EH (cell line): ENCODE measurements at regions not wholly inside any gene's neighbourhood (a gene's known extent, or its start where the extent isn't known, plus 50 kb on each side); places are given as distances from the start of the nearest gene placed in this dataset.
A peak's percentile ranks its signal among the peaks of the same experiment; 100 is the strongest.

ENCODE experiments used
- DNase-seq: peaks from one replicate; pipeline ENCODE4 v3.0.0-alpha.2; 2015; ENCODE audit warnings: low read depth

GRCh38 chr5:61653807-61654580 lies 321.9 kb downstream of the ZSWIM6 start:
- no peak for DNase-seq

GRCh38 chr5:61654876-61655275 lies 322.8 kb downstream of the ZSWIM6 start:
- DNase-seq: no peak

DNA sequence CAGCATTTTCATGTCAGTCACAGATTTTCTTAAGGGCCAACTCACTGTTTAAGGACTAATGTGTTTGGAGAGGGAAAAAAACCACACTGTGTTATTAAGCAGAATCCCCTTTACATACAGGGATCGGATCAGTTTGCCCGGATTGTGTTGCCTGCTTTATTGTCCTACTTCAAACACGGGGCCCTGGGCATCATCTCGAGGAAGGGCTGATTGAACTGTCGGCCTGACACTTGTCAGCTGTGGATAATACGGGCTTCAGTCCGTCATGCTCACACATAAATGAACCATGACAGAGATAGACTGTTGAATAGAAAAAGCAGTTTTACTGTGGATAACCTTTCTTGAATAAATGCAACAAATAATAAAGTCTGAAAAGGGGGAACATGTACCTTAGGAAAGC lies 325.0 kb downstream of the ZSWIM6 start:
- no peak for DNase-seq

DNA sequence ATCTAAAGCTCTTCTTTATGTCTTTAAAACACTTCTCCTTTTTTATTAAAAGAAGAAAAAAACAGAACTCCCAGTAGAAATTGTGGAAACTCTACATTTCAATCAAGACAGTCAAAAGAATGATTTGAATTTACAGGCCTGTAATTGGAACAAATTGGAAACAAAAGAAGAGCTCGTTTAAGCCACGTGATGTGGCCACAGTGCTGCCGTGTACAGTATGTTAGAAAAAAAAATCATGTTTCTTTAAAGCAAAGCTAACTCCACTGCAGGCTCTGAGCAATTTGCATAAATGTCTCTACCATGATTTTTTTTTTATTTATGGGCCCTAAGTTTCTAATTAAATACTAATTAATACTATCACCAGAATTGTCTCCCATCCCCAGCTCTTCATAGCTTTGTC lies 325.6 kb downstream of the ZSWIM6 start:
- no peak for DNase-seq

DNA sequence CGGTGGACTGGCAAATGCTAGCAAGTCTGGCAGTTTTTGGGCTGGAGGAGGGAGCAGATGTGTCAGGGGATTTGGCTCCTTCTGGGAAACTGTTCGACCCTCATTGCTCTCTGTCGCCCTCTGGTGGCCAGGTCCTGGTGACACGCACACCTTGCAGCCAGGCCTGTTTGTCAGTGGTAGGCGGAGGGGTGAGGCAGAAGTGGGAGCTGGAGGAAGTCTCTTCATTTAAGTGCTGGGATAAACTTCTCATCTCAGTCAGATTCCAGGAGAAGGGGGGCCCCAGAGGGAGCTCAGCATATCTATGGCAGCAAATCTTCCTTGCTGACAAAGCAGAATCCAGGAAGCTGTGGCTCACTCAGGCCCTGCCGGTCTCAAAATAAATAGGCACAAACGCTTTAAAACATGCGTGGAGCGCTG lies 326.5 kb downstream of the ZSWIM6 start:
- peak; percentile 73 for DNase-seq

- no peak for DNase-seq
Measured at GRCh38 chr5:61659221-61659696, 327.2 kb downstream of the ZSWIM6 start.

DNA sequence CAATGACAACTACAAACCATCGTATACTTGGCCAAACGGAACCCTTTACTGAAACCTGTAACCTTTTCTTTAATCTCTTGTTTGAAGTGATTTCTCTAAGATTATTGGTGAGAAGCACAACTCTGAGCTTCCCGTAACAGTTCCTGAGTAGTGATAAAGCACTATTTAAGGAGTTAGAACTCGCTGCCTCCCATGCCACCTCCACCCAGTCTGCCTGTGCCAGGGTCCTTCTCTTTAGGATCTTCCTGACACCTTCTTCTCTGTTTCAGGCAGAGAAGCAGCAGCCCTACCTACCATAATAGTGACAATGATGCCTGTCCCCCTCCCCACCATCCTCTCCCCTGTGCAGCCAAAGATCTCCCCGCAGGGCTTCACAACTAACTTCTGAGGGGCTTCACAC lies 330.6 kb downstream of the ZSWIM6 start:
- DNase-seq: no peak

DNA sequence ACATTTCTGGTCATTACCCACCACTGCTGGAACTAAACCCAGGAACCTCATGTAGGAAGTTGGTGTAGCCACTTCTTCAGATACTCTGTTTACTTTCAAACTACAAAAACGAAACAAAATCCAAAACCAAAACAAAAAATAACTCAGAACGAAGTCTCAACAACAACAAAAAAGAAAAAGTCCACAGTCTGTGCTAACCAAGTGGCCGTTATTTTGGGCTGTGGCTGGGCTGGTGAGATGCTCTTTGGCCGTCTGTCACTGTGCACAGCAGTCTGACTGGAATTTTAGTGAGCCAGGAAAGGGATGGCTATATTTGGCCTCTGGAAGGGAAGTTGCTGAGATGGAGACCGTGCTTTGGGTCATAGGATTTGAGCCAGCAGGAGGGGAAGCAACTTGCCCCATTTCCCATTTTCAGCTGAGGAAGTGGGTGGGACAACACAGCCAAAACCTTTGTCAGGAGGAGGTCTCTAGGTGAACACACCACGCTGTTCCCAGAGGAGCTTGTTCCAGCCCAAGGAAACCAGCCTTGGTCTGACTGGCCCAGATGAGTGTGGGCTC lies 334.1 kb downstream of the ZSWIM6 start:
- no peak for DNase-seq

DNA sequence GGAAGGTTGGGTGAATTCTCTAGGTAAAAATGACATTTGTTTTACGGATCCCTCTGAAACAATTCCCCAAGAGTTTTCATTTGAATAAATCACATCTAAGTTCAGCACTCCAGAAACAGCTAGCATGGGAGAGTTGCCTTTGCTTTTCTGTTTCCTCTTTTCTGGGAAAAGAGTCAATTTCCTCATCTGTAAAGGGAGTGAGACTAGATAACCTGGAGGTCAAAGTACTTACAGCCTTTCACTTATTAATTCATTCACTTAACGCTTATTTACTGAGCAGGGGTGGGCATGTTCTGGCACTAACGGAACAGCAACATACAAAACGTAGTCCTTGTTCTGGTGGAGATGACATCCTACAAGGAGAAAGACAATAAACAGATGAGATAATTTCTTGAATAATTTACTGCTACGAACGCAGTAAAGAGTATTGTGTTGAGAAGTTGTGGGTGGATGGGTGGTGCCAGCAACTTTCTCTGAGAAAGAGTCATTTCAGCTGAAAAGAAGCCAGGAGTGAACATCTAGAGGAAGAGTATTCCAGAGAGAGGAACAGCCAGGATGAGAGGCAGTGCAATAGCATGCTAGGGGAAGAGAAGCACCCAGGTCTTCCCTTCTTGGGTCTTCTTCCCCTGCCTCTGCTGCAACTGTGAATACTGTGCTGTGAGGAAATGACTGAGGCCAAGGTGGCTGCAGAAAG lies 335.6 kb downstream of the ZSWIM6 start:
- no peak for DNase-seq

DNA sequence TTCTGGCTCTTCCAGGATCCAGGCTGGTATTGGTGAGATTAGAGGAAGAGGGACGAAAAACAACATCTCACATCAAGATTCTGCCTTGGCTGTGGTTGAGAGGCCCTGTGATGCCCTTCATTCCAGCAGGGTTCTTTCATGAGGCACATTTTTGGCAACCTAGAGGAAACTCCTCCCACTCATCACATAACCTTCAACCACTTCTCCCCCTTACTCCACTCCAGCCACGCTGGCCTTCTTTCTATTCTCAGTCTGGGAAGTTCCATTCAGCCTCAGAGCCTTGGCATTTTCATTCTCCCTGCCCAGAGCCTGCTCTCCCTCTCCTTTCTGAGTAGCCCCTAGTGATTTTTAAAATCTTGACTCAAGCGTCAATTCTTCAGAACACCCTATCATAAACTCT lies 337.5 kb downstream of the ZSWIM6 start:
- peak; percentile 16 for DNase-seq

GRCh38 chr5:61670941-61671340 lies 338.9 kb downstream of the ZSWIM6 start:
- DNase-seq: no peak

DNA sequence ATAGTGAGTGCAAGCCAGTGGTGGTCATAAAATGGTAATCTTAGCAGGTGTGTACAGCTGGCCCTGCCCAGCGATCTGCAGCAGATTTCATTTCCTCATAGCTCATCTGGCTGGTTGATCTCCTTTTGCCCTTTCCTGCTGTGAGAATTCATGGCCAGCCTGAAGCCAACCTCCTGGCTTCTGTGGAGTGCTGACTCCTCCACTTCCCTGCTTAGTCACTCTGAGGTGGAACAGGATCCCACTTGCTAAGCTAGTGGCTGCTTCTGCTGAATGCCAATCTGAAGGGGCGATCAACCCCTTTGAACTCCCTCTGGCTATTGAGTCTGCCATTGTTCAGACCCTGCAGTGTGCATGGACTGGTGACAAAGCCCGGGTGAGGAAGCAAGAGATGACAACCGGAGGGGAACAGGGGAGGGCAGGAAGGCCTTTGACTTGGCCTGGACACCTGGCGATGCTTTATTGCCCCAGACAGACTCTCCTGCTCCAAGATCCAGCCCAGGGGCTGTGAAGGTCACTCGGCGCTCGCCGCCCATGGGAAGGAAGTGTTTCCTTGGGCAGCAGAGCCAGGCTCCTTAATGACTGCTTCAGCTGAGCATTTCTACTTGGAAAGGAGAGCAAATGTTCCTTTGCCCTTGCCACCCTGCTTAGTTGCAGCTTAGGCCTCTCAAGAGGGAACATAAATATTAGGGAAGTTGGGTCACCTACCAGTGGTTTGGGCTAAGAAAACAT lies 341.1 kb downstream of the ZSWIM6 start:
- DNase-seq: peak; percentile 18

DNA sequence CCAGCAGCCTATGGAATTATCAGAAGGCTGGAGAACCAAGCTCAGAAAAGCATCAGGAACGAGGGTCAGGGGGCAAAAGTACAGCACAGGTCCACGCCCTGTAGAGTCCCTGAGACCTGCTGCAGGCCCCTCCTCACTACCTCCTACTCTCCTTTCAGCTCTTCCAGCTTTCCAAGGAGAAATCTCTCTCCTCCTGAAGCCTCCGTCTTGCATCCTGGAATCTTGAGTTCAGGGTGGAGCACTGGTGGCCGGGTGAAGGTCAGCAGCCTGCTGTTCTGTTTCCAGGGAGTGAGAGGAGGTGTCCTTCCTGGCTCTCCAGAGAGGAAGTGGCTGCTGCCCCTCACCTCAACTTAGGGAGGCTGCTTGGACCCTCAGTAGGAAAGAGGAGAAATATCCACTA lies 342.3 kb downstream of the ZSWIM6 start:
- no peak for DNase-seq

- no peak for DNase-seq
Measured at GRCh38 chr5:61675015-61675692, 343.1 kb downstream of the ZSWIM6 start.

DNA sequence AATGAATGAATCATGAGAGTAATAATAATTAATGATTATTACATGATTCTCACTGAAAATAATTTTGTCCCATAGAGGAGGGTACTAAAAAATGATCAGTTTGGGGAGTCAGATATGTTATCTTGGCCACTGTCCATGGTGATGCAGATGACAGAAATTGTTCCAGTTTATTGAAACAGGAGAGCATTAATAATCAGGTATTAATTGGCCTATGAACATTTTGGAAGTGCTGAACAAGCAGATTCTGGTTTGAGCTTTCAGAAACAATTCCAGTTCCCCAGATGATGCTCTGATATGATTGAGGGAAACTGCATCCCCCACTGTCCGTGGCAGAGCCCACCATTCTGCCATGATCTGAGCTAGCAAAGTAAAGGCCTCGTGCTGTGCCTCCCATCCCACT lies 345.2 kb downstream of the ZSWIM6 start:
- no peak for DNase-seq

DNA sequence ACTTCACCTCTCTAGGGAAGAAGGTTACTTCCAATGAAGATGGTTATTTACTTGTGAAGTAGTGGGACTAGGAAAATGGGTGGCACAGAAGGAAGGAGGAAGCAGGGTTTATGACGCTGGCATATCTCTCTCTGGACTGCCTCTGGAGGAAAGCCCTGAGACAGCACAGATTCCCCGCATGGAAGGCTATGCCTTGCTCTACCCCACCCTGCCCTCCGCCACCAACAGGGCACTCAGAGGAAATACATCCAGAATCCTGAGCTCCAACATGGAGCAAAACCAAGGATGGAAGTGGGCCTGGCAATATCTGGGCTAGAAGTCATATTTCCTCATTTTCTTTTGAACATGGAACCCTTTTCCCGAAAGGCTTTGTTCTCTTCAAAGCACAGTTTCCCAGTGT lies 346.9 kb downstream of the ZSWIM6 start:
- no peak for DNase-seq

DNA sequence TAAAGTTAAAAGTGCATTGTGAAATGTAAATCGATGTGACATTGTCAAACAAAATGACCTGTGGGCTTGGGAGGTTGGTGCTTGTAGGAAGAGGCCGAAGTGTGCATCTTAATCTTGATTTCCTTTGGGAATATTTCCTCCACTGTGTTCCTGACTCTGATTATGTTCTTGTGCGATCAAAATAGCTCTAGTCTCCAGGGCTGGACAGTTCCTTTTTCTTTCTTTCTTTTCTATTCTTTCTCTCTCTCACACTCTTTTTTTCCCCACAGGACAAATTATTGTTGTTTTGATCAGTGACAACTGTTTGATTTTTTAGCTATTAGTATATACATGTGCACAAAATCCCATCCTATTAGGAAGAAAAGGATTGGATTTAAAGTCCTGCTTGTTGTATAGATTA lies 347.5 kb downstream of the ZSWIM6 start:
- no peak for DNase-seq

DNA sequence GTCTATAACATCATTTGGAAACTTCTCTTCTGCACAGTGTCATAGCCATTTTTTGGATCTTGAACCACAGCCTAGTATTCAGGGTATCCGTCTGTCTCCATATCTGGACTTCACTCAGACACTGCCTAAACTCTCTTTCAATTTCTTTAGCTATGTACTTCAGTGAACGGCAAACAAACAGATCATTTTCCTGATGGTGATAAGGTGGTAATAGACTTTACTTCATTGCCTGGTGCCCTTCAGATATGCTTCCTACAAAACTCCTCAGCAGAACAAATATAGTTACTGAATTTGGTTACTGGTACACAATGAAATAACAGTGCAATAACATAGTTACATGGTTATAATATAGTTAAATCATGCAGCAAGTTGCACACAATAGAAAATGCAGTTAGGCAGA lies 348.2 kb downstream of the ZSWIM6 start:
- no peak for DNase-seq

DNA sequence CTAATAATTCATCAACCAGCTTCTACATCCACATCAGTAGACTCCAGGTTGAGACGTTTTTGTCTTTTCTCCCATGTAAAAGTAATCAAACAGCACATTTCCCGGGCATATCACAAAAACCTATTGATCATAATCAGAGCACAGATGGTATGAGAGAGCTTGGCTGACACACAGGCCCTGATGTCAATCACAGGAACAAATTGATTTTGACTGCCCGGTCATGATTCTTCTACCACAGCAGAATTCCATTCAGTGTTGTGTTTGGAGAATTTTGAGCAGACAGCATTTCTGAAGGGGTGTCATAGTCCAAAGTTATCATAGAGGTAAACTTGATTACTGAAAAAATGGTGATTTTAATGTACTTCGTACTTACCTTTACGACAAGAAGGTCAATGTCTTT lies 351.1 kb downstream of the ZSWIM6 start:
- no peak for DNase-seq

DNA sequence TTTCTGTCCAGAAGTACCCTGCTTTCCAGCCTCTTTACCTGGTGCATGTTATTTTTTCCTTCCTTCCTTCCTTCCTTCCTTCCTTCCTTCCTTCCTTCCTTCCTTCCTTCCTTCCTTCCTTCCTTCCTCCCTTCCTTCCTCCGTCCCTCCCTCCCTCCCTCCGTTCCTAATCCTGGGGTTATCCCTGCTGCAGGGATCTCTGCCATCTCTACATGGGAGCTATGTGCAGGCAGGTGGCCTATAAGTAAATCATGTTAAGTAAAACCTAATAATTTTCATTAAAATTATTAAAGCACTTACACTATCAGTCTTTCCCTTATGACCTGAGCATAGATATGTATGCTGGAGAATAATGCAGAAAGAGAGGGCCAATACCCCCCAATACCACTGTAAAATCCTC lies 351.9 kb downstream of the ZSWIM6 start:
- DNase-seq: no peak

DNA sequence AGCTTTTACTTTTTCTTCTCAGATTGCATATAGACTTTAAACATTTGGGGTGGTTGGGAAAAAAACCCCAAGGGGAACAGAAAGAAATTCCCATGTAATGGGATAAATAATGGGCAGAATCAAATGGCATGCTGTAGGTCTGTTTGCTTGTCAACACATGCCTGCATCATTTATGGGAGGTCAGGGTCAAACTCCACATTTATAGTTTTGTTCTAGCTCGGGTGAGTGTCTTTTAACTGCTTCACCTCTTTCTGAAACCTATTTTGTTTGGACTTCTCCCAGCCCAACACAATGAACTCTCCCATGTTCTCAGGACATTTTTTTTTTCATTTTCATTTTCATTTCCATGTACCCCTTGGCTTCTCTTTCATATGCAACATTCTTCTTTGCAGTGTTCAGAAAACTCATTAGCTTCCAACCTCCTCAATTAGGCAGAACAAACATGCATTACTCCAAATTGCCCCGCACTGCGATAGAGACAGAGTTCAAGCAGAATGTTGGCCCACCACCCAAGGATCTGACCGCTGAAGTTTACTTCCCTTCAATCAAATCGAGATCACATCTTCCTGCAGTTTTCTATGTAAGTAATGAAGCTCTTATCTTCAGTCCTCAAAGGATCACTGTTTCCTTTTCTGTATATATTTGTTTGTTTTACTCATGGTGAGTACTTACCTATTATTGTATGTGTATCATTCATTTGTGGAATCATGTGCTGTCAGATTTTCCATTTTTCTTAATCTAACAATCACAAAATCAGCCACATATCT lies 354.6 kb downstream of the ZSWIM6 start:
- DNase-seq: no peak
